LoVo (cell line): ENCODE measurements at regions not wholly inside any gene's neighbourhood (a gene's known extent, or its start where the extent isn't known, plus 50 kb on each side); places are given as distances from the start of the nearest gene placed in this dataset.
"Not testable (repeated sequence)": the region's sequence is repeated elsewhere in the genome, so short reads cannot be mapped to it uniquely, and the experiment has no call there.

Experiments used
- DNase-seq: peaks from one replicate; pipeline ENCODE4 v3.0.0-alpha.2; 2016; ENCODE audit warnings: low spot score

DNA sequence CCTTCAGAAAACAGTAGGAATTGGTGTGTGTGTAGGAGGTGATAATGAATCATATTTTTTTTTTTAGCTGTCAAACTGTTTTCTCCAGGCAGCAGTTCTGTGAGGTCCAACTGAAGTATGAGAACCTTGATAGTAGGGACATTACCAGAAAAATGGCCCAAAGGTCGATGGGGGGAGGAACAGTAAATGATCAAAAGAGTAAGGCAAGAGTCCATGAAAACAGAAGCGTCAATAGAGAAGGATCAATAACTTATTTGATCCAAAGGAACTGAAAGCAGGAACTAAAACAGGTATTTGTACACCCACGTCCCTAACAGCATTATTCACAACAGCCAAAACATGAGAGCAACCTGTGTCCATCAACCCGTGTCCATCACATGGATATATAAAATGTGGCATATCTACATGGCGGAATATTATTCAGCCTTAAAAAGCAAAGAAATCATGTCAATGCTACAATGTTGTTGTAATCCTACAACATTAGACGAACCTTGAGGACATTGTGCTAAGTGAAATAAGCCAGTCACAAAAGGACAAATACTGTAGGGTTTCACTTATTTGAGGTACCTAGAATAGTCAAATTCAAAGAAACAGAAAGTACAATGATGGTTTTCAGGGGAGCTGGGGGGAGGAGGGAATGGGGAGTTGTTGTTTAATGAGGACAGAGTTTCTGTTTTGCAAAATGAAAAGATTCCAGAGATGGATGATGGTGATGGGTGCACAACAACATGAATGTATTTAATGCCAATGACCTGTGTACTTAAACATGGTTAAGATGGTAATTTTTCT is 214.0 kb upstream of the KLF14 start:
- DNase-seq, result no peak

DNA sequence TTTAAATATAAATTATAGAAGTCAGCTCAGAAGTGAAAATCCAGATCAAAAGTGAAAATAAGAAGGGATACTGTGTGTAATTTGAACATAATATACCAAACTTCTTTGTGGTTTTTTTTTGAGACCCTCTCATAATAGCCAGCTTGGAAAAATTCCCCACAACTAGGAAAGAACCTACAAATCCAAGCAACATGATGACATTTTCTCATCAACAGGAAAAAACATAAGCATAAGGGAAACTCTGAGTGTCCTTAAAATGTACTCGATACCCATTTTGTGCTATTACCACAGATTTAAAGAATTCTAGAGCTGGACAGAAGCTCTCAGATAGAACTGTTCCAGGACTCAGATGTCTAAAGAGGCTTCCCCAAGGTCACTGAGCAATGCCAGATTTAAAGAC is 214.8 kb upstream of the KLF14 start:
- DNase-seq, result no peak

DNA sequence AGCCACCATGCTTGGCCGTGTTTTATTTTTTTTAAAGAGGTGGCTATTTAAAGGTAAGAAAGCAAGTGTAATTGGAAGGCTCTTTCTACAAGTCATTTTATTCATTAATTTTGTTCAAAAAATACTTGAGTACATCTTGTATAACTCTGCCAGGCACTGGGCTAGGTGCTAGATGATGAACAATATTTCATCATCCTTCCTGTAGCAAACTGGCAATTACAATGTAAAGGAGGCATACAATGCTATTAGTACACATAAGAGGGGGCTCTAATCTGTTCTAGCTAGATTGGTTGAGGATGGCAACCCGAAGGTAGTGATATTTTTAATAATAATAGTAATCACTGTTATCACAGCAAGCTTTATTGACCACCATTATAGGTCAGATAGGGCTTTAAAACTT is 215.5 kb upstream of the KLF14 start:
- no peak for DNase-seq

DNA sequence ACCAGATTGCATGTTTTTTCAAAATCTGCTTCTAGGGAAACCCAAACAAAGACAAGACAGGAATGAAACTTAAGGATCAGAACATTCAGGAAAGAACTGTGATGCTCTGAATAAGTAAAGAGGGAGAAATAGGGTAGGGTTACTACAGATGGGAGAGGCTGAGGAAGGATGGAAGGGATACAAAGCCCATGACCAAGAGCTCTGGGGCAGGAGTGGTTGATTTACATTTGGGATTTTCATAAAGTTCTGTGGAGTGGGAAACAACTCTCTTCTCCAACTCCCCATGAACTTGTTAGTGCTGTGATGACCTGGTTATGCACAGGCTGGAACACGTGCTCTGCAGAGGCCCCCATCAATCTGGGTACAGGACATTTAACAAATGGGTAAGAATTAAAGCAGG is 216.0 kb upstream of the KLF14 start:
- DNase-seq, result no peak

- no peak for DNase-seq
Measured at GRCh38 chr7:130950741-130951140, 216.7 kb upstream of the KLF14 start.

- no peak for DNase-seq
Measured at GRCh38 chr7:130951303-130951975, 217.4 kb upstream of the KLF14 start.

DNA sequence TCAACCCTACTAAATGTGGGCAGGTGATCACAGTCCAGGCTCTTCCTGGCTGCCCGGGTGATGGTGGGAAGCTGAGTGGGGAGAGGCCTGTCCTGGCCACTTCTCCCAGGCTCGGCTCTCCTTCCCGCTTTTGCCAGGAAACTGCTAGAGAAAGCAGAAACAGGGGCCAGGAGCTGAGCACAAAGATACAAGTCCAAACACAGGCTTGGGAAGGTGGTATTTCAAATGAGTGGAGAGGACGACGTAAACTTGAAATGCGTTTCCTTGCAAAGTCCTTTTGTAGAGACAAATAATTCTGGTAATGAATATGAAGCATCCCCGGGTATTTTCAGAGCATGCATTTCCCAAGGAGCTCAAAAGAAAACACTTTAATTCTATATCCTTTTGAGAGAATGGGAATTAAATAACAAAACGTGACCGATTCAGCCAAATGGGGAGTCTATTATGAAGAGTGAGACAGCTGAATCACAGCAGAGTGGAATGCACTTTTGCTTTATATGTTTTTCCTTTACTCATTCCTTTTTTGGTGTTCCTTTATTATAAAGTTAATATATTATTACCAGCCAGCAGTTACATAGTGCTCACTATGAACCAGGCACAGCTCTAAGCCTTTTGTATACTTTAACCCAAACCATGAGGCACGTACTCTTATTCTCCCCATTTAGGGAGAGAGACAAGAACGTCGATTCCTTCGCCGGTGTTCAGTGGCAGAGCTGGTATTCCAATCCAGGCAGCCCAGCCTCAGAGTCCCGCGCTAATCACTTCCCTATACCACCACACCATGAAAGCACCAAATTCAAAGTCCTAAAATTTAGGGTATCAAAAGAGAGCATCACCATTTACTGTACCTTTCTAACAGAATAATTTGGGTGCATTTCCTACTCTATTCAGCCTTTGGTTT is 218.2 kb upstream of the KLF14 start:
- no peak for DNase-seq

- DNase-seq, result no peak
Measured at GRCh38 chr7:130953196-130953595, 219.2 kb upstream of the KLF14 start.

DNA sequence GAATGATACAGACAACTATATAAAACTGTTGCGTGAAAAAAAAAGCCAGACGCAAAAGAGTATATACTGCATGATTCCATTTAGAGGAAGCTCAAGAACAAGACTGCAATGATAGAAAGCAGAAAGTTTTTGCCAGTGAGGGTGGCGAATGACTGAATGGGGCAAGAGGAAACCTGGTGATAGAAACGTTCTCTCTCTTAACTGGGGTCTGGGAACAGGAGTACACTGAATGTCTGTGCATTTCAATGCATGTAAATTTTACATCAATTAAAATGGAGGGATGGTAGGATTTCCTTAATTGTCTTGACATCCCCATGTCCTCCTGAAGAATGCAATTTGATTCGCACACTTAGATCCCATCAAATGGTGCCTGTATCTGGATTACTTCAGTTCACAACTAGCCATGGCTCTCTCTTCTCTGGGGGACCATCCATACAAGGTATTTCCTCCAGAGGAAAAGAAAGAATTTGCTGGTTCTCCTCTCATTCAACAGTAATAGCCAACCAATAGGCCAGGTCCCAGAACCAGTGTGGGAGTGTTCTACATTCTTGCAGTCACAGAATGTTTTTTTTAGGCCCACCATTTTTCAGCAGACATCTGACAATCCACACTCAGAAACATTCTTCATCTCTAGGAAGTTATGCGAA is 221.0 kb upstream of the KLF14 start:
- no peak for DNase-seq

DNA sequence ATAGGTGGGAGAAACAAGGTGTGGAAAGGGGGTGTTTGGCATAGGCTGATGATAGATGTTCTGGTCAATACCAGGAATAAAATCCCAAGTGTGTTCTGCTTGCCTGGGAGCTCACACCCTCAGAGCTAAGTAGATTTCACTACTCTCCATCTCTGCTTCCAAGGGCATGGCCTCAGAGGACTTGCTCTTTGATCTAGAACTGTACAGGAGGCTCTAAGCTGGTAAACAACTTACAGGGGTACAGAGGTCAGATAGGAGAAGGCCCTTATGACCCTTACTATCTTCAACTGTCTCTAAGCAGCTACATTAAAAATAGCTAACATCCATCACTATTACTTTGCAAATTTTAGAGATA is 221.5 kb upstream of the KLF14 start:
- DNase-seq, result no peak

DNA sequence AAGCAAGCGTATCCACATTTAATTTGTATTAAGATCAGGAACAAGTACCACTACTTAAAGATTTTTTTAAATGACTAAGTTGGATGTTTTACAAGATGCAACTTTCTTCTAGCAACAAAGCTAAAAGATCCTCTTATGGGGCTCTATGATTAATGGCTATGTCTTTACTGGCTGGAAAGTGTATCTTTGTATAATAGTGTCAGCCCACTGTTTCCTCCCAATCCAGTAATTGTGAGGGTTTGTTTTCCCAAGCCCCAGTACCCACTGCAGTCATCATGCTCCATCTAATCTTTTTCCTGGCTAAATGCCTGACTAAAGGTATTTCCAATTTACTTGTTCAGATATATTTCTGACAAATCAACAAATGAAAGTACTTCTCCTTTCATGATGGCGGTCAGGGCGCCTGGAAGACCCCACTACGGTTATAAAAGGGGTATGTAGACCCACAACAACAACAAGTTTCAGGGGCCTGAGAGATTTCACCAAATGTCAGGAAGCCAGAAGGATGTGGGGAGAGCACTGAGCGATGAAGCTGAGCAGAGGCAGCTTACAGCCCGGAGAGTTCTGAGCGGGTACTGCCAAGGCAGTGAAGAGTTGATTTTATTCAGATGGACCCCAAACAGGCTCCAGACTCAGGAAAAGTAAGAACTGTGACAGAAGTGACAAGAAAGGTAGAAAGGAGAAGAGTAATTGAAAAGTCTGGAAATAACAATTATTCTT is 222.6 kb upstream of the KLF14 start:
- DNase-seq, result no peak

GRCh38 chr7:130957137-130957513 is 223.1 kb upstream of the KLF14 start:
- no peak for DNase-seq

- DNase-seq, result not testable (repeated sequence)
Measured at GRCh38 chr7:130957722-130958435, 223.9 kb upstream of the KLF14 start.

- DNase-seq, result no peak
Measured at GRCh38 chr7:130958846-130959245, 224.8 kb upstream of the KLF14 start.

- peak; percentile 68 for DNase-seq
Measured at GRCh38 chr7:130959743-130960207, 225.8 kb upstream of the KLF14 start.

DNA sequence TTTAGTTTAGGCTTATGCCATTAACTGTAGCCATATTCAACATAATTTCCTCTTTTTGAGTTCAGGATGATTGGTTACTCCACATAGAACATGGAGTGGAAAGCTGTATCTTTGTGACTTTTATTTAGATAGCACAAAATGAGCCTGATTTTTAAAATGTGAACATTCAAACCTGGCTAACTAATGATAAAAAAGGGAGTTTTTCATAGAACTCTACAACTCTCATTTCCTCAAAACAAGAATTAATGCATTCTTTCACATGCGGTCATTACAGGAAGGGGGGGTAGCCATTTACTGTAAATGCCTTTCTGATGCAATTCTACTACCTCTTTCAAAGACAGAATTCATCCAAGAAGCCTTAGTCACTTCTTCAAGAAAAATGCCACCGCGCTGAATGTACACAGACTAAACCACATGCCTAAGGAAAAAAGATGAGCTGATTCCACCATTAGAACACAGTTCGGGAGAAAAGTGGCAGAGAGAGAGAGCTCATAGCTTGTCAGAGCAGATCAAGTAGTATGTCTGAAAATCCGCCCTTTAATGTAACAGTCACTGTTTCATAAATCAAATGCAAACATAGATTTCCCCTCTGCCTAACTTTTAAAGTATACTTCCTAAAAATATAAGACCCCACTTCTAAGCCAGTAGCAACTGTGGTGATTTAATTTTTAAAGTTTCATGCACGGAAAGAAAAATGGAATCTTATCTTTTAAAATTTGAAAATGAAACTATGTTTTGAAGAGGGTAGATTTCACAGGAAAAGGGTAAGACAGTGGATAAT is 226.4 kb upstream of the KLF14 start:
- peak; percentile 92 for DNase-seq

DNA sequence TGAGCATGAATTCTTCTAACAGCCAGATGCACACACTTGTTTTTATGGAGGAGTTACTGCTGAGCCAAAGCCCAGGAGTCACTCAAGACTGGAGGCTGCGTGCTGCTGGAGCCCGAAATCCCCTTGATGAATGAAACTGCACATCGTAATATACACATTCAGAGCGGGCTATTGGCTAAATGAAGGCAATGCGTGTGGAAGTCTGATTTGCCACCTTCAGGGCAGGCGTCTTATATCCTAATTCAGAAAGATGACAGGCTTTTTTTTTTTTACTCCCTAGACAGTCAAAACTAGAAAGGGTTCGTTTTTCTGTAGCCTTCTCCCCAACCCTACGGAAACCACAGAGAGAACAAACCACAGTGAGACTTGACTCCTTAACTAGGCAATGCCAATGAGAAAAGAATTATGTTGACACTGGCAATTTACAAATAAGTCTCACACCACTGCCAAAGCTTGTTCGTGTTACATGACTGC is 227.2 kb upstream of the KLF14 start:
- DNase-seq, result peak; percentile 86

- no peak for DNase-seq
Measured at GRCh38 chr7:130962109-130962508, 228.1 kb upstream of the KLF14 start.

DNA sequence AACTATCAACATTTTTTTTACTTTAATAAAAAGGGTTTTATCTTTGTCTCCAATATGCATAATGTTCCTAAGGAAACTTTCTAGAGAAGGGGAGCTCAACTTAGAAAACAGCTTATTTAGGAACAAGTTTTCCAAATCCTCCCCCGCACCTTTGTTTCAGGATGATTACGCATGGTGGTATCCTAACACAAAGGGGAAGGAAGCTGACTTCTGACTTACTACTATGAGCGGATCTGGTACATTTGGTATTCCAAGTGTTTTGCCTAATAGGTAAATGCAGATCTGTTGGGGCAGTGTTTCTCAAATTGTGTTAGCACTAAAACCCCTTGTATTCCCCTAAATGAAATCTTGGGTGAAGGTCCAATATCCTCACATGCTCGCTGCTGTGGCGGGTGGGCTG is 229.3 kb upstream of the KLF14 start:
- no peak for DNase-seq

- no peak for DNase-seq
Measured at GRCh38 chr7:130965515-130965914, 231.5 kb upstream of the KLF14 start.
